ENCODE measurements at regions not wholly inside any gene's neighbourhood (a gene's known extent, or its start where the extent isn't known, plus 50 kb on each side); places are given as distances from the start of the nearest gene placed in this dataset.

DNA sequence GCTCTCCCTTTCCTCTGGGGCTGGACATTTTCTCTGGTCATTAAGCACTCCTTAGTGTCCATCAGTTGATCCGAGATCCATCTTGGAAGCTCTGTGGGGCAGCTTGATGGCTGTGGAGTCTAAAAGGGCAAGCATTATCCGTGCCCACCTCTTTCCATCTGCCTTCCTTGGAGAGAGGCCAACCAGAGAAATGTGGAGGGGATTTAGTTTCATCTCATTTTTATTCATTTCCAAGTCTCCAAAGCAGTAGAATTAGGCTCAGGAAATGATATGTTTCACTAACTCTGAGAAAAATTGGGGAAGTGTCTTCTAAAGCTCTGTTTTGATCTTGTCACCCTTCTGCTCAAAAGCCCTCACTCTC is 95.9 kb upstream of the KLHL25 start:
- TF ChIP-seq POLR2AphosphoS5 (IDR thresholded peaks at IDR 0.05; ENCODE audit: borderline replicate concordance, low read depth, low read length), result no peak
- no peak for TF ChIP-seq EZH2 (IDR thresholded peaks at IDR 0.05)

All from SK-N-MC (cell line).